ENCODE measurements at regions not wholly inside any gene's neighbourhood (a gene's known extent, or its start where the extent isn't known, plus 50 kb on each side); places are given as distances from the start of the nearest gene placed in this dataset.
A peak's percentile ranks its signal among the peaks of the same experiment; 100 is the strongest.

- DNase-seq (ENCODE audit: low read depth, low spot score) = no peak
These were observed 55.5 kb upstream of the SLC8A1 start for GRCh38 chr2:40507432-40507831.

GRCh38 chr2:40510304-40510703, 58.4 kb upstream of the SLC8A1 start:
- DNase-seq (ENCODE audit: low read depth, low spot score) = no peak

DNA sequence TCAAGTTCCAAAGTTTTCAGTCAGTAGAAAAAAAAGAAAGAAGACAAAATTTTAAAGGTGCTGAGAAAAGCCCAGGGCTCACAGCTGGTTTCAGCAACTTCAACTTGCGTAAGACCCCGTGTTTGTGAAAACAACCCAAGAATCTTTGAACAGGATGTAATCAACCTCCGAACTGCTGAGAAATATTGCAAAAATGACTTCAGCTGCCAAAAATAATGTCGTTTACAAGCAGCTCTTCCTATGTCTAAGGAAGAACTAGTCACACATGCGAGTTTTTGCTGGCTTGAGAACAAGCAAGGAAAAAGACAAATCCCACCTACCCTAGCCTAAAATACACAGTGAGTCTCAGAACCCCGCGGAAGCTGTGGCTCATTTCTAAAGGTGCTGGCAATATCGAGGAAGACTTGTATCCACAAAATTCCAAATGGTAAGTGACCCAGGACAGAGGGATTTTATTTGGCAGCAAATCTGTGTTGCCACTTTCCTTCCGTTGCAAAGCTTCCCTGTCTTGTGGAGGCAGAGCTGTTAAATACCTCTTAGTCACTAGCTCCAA, 59.8 kb upstream of the SLC8A1 start:
- DNase-seq (ENCODE audit: low read depth, low spot score) = no peak

- no peak for DNase-seq (ENCODE audit: low read depth, low spot score)
These were observed 60.4 kb upstream of the SLC8A1 start for GRCh38 chr2:40512256-40512655.

GRCh38 chr2:40513201-40513600, 61.3 kb upstream of the SLC8A1 start:
- no peak for DNase-seq (ENCODE audit: low read depth, low spot score)

DNA sequence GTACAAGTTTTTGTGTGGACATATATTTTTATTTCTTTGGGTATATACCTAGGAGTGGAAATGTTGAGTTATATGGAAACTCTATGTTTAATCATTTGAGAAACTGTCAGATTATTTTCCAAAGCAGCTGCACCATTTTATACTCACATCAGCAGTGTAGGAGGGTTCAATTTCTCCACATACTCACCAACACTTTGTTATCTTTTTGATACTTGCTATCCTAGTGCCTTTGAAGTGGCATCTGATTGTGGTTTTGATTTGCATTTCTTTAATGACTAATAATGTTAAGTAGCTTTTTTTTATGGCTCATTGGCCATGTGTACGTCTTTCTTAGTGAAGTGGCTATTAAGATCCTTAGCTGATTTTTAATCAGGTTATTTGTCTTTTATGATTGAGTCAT, 64.7 kb upstream of the SLC8A1 start:
- no peak for DNase-seq (ENCODE audit: low read depth, low spot score)

GRCh38 chr2:40528564-40528963, 76.7 kb upstream of the SLC8A1 start:
- DNase-seq (ENCODE audit: low read depth, low spot score) = no peak

DNA sequence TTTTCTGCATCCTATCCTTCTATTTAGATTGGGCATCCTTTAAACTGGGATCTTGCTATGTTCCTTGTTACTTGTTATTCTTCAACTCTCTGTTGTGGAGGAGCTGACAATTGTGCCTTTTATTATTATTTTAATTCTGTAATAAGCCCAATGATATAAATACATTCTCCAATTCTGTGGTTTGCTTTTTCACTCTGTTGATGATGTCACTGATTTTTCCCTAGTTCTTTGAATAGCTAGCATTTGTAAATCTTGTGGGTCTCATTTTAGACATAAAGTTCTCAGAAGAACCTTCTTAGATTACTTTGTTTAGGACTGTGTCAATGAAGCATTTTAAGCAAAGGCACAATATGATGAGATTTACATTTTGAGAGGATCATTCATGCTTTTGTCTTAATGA, 79.5 kb upstream of the SLC8A1 start:
- no peak for DNase-seq (ENCODE audit: low read depth, low spot score)

- no peak for DNase-seq (ENCODE audit: low read depth, low spot score)
These were observed 82.6 kb upstream of the SLC8A1 start for GRCh38 chr2:40534528-40534927.

DNA sequence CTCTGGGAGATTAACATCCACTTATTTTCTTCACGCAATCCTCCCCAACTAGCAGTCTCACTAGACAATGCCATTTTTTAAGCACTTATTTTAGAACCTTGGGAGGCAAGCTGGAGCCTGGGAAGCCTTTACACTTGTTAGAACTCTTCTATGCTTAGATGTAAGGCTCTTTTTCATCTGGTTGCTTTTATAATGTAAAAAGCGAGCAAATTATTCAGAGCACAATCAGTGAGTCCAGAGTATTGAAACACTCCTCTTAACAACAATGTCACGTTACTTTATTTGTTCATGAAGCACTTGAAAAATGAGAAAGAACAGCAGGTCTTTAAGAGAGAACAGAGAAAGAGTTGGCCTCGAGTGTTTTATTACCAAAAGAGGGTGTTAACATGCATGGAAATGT, 84.1 kb upstream of the SLC8A1 start:
- DNase-seq (ENCODE audit: low read depth, low spot score) = no peak

GRCh38 chr2:40540026-40540425, 88.1 kb upstream of the SLC8A1 start:
- no peak for DNase-seq (ENCODE audit: low read depth, low spot score)

- DNase-seq (ENCODE audit: low read depth, low spot score) = no peak
These were observed 91.5 kb upstream of the SLC8A1 start for GRCh38 chr2:40543381-40543780.

GRCh38 chr2:40544072-40544471, 92.2 kb upstream of the SLC8A1 start:
- no peak for DNase-seq (ENCODE audit: low read depth, low spot score)

DNA sequence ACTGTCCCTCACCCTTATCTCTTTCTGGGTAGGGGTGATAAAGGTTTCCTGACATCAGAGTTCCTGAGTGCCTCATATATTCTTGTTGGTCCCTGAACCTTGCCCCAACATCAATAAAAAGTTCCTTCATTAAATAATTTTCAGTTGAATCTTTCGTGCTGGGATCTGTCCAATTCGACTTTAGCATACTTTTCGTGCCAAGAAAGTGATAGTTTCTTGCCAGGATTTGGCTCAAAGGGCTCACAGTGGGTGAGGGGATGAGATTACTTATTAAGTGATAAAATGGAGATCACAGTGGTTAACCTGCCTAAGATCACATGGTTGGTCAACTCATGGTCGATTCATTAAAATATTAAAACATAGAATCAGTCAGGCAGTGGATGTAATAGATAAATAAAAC, 93.8 kb upstream of the SLC8A1 start:
- no peak for DNase-seq (ENCODE audit: low read depth, low spot score)

GRCh38 chr2:40546439-40547191, 94.7 kb upstream of the SLC8A1 start:
- no peak for DNase-seq (ENCODE audit: low read depth, low spot score)

GRCh38 chr2:40548521-40548920, 96.6 kb upstream of the SLC8A1 start:
- DNase-seq (ENCODE audit: low read depth, low spot score) = no peak

GRCh38 chr2:40550085-40550484, 98.2 kb upstream of the SLC8A1 start:
- DNase-seq (ENCODE audit: low read depth, low spot score) = no peak

GRCh38 chr2:40551081-40551480, 99.2 kb upstream of the SLC8A1 start:
- DNase-seq (ENCODE audit: low read depth, low spot score) = no peak

- peak; percentile 15 for DNase-seq (ENCODE audit: low read depth, low spot score)
These were observed 102.9 kb upstream of the SLC8A1 start for GRCh38 chr2:40554665-40555294.

DNA sequence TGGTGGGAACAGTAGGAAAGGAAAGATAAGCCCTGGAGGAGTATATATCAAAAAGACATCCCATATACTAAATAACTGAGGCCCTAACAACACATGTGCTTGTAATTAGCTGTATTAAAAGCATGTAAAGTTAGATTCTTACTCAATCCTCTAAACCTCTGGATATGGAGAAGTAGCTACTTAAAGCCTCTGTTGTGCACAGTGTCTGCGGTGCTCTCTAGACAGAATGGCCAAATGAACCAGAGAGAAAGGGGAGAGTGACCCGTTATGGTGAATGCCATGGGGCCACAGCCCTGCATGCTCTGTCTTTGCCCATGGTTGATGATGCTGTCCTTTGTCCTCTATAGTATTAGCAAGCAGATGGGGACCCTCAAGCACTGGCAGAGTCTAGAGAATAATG, 104.4 kb upstream of the SLC8A1 start:
- DNase-seq (ENCODE audit: low read depth, low spot score) = no peak

GRCh38 chr2:40556739-40557138, 104.8 kb upstream of the SLC8A1 start:
- no peak for DNase-seq (ENCODE audit: low read depth, low spot score)

GRCh38 chr2:40558761-40559160, 106.9 kb upstream of the SLC8A1 start:
- DNase-seq (ENCODE audit: low read depth, low spot score) = no peak

GRCh38 chr2:40559175-40559574, 107.3 kb upstream of the SLC8A1 start:
- DNase-seq (ENCODE audit: low read depth, low spot score) = no peak

Measured in iPS DF 19.7 (cell line).